ENCODE measurements at regions not wholly inside any gene's neighbourhood (a gene's known extent, or its start where the extent isn't known, plus 50 kb on each side); places are given as distances from the start of the nearest gene placed in this dataset.

DNA sequence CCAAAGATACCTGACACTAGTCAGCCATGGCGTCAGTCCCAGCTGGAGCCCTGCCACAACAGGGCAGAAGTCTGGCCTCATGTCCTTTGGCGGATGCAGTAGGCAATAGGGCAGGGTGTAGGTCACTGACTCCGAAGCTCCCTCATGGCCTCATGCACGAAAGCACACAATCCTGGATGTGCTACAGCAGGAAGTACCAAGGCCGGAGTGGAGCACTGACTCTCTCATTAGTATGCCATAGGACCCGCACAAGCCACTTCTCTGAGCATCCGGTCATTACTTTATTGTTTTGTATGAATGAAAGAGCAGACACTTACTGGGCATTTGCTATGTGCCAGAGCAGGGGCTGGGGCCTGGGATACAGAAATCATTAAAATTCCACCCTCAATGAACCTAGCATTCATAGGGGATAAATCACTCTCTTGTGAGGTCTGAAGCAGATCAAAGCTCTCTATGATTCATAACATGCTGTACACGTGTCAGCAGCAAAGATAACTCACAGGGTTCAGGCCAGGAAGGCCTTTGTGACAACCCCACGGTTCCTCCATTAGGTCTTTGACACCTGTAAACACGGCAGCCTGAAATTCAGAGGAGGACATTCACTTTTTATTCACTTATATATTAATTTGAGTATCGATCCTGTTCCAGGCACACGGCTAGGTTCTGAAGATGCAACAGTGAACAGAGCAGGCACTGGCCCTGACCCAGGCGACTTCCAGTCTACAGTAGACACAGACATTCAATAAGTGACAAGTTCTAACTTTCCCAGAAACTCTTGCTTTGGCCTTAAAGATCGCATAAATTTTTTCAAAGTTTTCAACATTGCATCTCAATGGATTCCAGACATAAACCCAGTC lies 357.9 kb upstream of the USP24 start:
- TF ChIP-seq, protein P1, sequence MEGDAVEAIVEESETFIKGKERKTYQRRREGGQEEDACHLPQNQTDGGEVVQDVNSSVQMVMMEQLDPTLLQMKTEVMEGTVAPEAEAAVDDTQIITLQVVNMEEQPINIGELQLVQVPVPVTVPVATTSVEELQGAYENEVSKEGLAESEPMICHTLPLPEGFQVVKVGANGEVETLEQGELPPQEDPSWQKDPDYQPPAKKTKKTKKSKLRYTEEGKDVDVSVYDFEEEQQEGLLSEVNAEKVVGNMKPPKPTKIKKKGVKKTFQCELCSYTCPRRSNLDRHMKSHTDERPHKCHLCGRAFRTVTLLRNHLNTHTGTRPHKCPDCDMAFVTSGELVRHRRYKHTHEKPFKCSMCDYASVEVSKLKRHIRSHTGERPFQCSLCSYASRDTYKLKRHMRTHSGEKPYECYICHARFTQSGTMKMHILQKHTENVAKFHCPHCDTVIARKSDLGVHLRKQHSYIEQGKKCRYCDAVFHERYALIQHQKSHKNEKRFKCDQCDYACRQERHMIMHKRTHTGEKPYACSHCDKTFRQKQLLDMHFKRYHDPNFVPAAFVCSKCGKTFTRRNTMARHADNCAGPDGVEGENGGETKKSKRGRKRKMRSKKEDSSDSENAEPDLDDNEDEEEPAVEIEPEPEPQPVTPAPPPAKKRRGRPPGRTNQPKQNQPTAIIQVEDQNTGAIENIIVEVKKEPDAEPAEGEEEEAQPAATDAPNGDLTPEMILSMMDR (IDR thresholded peaks at IDR 0.05 in 2 of 3, conservative IDR thresholded peaks at IDR 0.05 in 1 of 3; ENCODE audit: control insufficient read depth in 2 of 3, extremely low read depth in 1 of 3, insufficient read depth in 1 of 3, low read depth in 3 of 3, low read length in 3 of 3): no peak
- no peak for TF ChIP-seq MAX (IDR thresholded peaks at IDR 0.05; ENCODE audit: low read depth, low read length)
- TF ChIP-seq POLR2A (IDR thresholded peaks at IDR 0.05; ENCODE audit: low read depth, low read length): no peak
- TF ChIP-seq, protein P2, sequence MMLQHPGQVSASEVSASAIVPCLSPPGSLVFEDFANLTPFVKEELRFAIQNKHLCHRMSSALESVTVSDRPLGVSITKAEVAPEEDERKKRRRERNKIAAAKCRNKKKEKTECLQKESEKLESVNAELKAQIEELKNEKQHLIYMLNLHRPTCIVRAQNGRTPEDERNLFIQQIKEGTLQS (IDR thresholded peaks at IDR 0.05; ENCODE audit: borderline replicate concordance, extremely low read depth, low read depth, low read length): no peak
- no peak for TF ChIP-seq POLR2AphosphoS2 (IDR thresholded peaks at IDR 0.05; ENCODE audit: low read depth, low read length)
- no peak for TF ChIP-seq POLR2AphosphoS5 (IDR thresholded peaks at IDR 0.05; ENCODE audit: low read length)
- TF ChIP-seq MXI1 (IDR thresholded peaks at IDR 0.05; ENCODE audit: low read depth, low read length): no peak
- no peak for TF ChIP-seq NR2C2 (IDR thresholded peaks at IDR 0.05; ENCODE audit: borderline replicate concordance, control insufficient read depth, insufficient read length, low read depth)
- TF ChIP-seq HDAC6 (IDR thresholded peaks at IDR 0.05; ENCODE audit: unreplicated experiment): no peak
- TF ChIP-seq USF2 (IDR thresholded peaks at IDR 0.05; ENCODE audit: borderline replicate concordance, low read depth, low read length): no peak
- no peak for TF ChIP-seq EZH2 (IDR thresholded peaks at IDR 0.05; ENCODE audit: borderline replicate concordance, control insufficient read depth, low read depth, low read length)
